H1 (cell line): ENCODE measurements at regions not wholly inside any gene's neighbourhood (a gene's known extent, or its start where the extent isn't known, plus 50 kb on each side); places are given as distances from the start of the nearest gene placed in this dataset.

Source experiments
- CTCF ChIA-PET: fragments of 300-600 bp; sonication (Branson Sonifier 250); formaldehyde crosslinking; loops from one replicate; lab custom pipeline; 2021; ENCODE audit not compliant: partially characterized antibody; lab: Charles Lee
- POLR2A ChIA-PET: fragments of 300-600 bp; sonication (Branson Sonifier 250); formaldehyde crosslinking; loops from one replicate; lab custom pipeline; 2021; ENCODE audit warnings: inconsistent platforms; ENCODE audit not compliant: partially characterized antibody; lab: Charles Lee
- DNase-seq, 2 experiments: peaks; one replicate each; pipeline versions ENCODE4 v3.0.0 to v3.0.0-alpha.2; 2010 to 2022; ENCODE audit warnings: low spot score in 2 of 2, low read depth in 1 of 2, mixed read lengths in 1 of 2
- FAIRE-seq: peaks from 2 replicates; lab custom pipeline; 2011; peaks lifted over from hg19 to GRCh38; lab: Jason Lieb, UNC
- H2AFZ ChIP-seq: 2 replicates; pipeline ENCODE4 v1.8.1; 2012; ENCODE audit warnings: low read length, inconsistent platforms
- H2AK5ac ChIP-seq: 2 replicates; pipeline ENCODE4 v1.6.1; 2013; ENCODE audit warnings: low read depth, low read length
- H2BK120ac ChIP-seq: replicated peaks from 2 replicates; pipeline ENCODE3; 2013; ENCODE audit warnings: low read depth, low read length, inconsistent platforms
- H2BK12ac ChIP-seq: 2 replicates; pipeline ENCODE4 v1.6.1; 2013; ENCODE audit warnings: low read depth, low read length
- H2BK15ac ChIP-seq: 2 replicates; pipeline ENCODE4 v1.6.1; 2013; ENCODE audit warnings: low read length
- H2BK20ac ChIP-seq: 2 replicates; pipeline ENCODE4 v1.6.1; 2013; ENCODE audit warnings: low read length
- H2BK5ac ChIP-seq: 2 replicates; pipeline ENCODE4 v1.6.1; 2013; ENCODE audit warnings: low read depth, low read length
- H3K14ac ChIP-seq: 2 replicates; pipeline ENCODE4 v1.6.1; 2013; ENCODE audit warnings: inconsistent platforms; ENCODE audit not compliant: insufficient read length
- H3K18ac ChIP-seq: 2 replicates; pipeline ENCODE4 v1.6.1; 2013; ENCODE audit warnings: low read length; ENCODE audit errors: extremely low read depth
- H3K23ac ChIP-seq: 2 replicates; pipeline ENCODE4 v1.6.1; 2013; ENCODE audit warnings: inconsistent platforms; ENCODE audit not compliant: insufficient read length
- H3K23me2 ChIP-seq: 2 replicates; pipeline ENCODE4 v1.6.1; 2013; ENCODE audit warnings: low read depth, low read length
- H3K27ac ChIP-seq: 2 replicates; pipeline ENCODE4 v1.6.1; 2011; ENCODE audit warnings: low read depth, low read length, inconsistent platforms
- H3K27me3 ChIP-seq, 4 experiments: replicated peaks in 1 of 4; 1 replicate in 1 of 4; 2 replicates in 3 of 4; pipeline versions ENCODE4 v1.6.1 to v1.8.1; 2011 to 2013; ENCODE audit warnings: low read length in 3 of 4, mild to moderate bottlenecking in 3 of 4, inconsistent platforms in 2 of 4, mixed read lengths in 2 of 4, moderate library complexity in 1 of 4; ENCODE audit not compliant: control insufficient read depth in 3 of 4, insufficient read depth in 3 of 4; ENCODE audit errors: extremely low read depth in 1 of 4
- H3K36me3 ChIP-seq, 4 experiments: 2 replicates each; pipeline versions ENCODE4 v1.6.1 to v1.8.1; 2011 to 2013; ENCODE audit warnings: mild to moderate bottlenecking in 4 of 4, low read length in 3 of 4, moderate library complexity in 2 of 4, control low read depth in 1 of 4, inconsistent platforms in 1 of 4; ENCODE audit not compliant: insufficient read depth in 4 of 4, control insufficient read depth in 2 of 4
- H3K4ac ChIP-seq: replicated peaks from 2 replicates; pipeline ENCODE3; 2013; ENCODE audit warnings: low read length, low read depth, mixed read lengths, inconsistent platforms; ENCODE audit not compliant: insufficient read length
- H3K4me1 ChIP-seq, 4 experiments: replicated peaks in 1 of 4; 1 replicate in 1 of 4; 2 replicates in 3 of 4; pipeline versions ENCODE4 v1.6.1 to v1.8.1; 2011 to 2013; ENCODE audit warnings: low read length in 3 of 4, inconsistent platforms in 2 of 4, mixed read lengths in 1 of 4; ENCODE audit not compliant: insufficient read depth in 4 of 4, control insufficient read depth in 3 of 4
- H3K4me2 ChIP-seq, 2 experiments: 2 replicates each; pipeline versions ENCODE4 v1.6.1 to v1.8.1; 2011 to 2013; ENCODE audit warnings: low read depth in 2 of 2, low read length in 2 of 2, control low read depth in 1 of 2, inconsistent platforms in 1 of 2, mild to moderate bottlenecking in 1 of 2; ENCODE audit not compliant: insufficient read depth in 1 of 2
- H3K4me3 ChIP-seq, 4 experiments: fragments of 200-600, 300-600 bp in 1 of 4; sonication (generic), shearing (Covaris generic), sonication (Bioruptor Twin) in 1 of 4; 2 replicates each; pipeline versions ENCODE4 v1.5.1 to v1.8.1; 2011 to 2016; ENCODE audit warnings: low read length in 4 of 4, low read depth in 3 of 4, control low read depth in 2 of 4, inconsistent platforms in 2 of 4, mild to moderate bottlenecking in 2 of 4, mixed read lengths in 1 of 4, moderate library complexity in 1 of 4; ENCODE audit not compliant: insufficient read depth in 2 of 4; ENCODE audit errors: extremely low read depth in 1 of 4
- H3K56ac ChIP-seq: replicated peaks from 2 replicates; pipeline ENCODE3; 2013; ENCODE audit warnings: low read depth, mild to moderate bottlenecking, mixed read lengths, low read length, inconsistent platforms; ENCODE audit not compliant: insufficient read length
- H3K79me1 ChIP-seq: 2 replicates; pipeline ENCODE4 v1.6.1; 2013; ENCODE audit warnings: low read depth, low read length, control low read depth
- H3K79me2 ChIP-seq, 2 experiments: 2 replicates each; pipeline versions ENCODE4 v1.6.1 to v1.8.1; 2012 to 2013; ENCODE audit warnings: low read length in 2 of 2, mild to moderate bottlenecking in 2 of 2, inconsistent platforms in 1 of 2; ENCODE audit not compliant: insufficient read depth in 2 of 2, control insufficient read depth in 1 of 2
- H3K9ac ChIP-seq, 4 experiments: replicated peaks in 1 of 4; 1 replicate in 1 of 4; 2 replicates in 3 of 4; pipeline versions ENCODE4 v1.6.1 to v1.8.1; 2011 to 2013; ENCODE audit warnings: low read depth in 3 of 4, low read length in 3 of 4, control low read depth in 2 of 4, mild to moderate bottlenecking in 2 of 4, moderate library complexity in 2 of 4, inconsistent platforms in 1 of 4; ENCODE audit errors: extremely low read depth in 1 of 4
- H3K9me3 ChIP-seq, 2 experiments: 2 replicates each; pipeline versions ENCODE4 v1.6.1 to v1.8.1; 2012 to 2013; ENCODE audit warnings: mild to moderate bottlenecking in 2 of 2, moderate library complexity in 2 of 2, control low read depth in 1 of 2, inconsistent platforms in 1 of 2, low read depth in 1 of 2, low read length in 1 of 2, mixed read lengths in 1 of 2; ENCODE audit not compliant: insufficient read depth in 2 of 2
- H4K20me1 ChIP-seq, 2 experiments: replicated peaks in 1 of 2; 2 replicates each; pipeline versions ENCODE3 to v1.8.1; 2011 to 2013; ENCODE audit warnings: inconsistent platforms in 2 of 2, low read length in 2 of 2, mild to moderate bottlenecking in 1 of 2; ENCODE audit not compliant: insufficient read depth in 2 of 2, control insufficient read depth in 1 of 2
- H4K5ac ChIP-seq: 2 replicates; pipeline ENCODE4 v1.6.1; 2013; ENCODE audit warnings: low read length, low read depth, mixed read lengths, inconsistent platforms; ENCODE audit not compliant: insufficient read length
- H4K8ac ChIP-seq: 2 replicates; pipeline ENCODE4 v1.8.0; 2013; ENCODE audit warnings: mild to moderate bottlenecking, moderate library complexity, low read length, inconsistent platforms; ENCODE audit not compliant: insufficient read depth; ENCODE audit errors: extremely low read depth
- H4K91ac ChIP-seq: replicated peaks from 2 replicates; pipeline ENCODE3; 2013; ENCODE audit warnings: low read length, mixed read lengths, inconsistent platforms; ENCODE audit not compliant: insufficient read length
- ATF3 ChIP-seq: IDR thresholded peaks from 2 replicates; pipeline ENCODE4 v1.6.1; 2011; ENCODE audit warnings: low read depth, mild to moderate bottlenecking, low read length; ENCODE audit not compliant: insufficient read depth
- CBX5 ChIP-seq: fragments of 300-800, 300-1000 bp; sonication (generic); IDR thresholded peaks from 2 replicates; pipeline ENCODE4 v1.7.1; 2016; ENCODE audit warnings: antibody characterized with exemption, low read length, low read depth
- CHD1 ChIP-seq: IDR thresholded peaks from 2 replicates; pipeline ENCODE4 v1.6.1; 2012; ENCODE audit warnings: low read depth, low read length, improper control_type of control experiment
- CHD2 ChIP-seq: IDR thresholded peaks from 2 replicates; pipeline ENCODE4 v1.6.1; 2012; ENCODE audit warnings: low read length, improper control_type of control experiment
- HDAC2 ChIP-seq, 2 experiments: fragments of 300-600 bp in 1 of 2; sonication (generic) in 1 of 2; IDR thresholded peaks; 2 replicates each; pipeline ENCODE4 v1.6.1; 2011 to 2012; ENCODE audit warnings: low read depth in 2 of 2, low read length in 2 of 2, mild to moderate bottlenecking in 2 of 2, moderate library complexity in 2 of 2, borderline replicate concordance in 1 of 2, inconsistent platforms in 1 of 2
- HDAC6 ChIP-seq: IDR thresholded peaks from one replicate; pipeline ENCODE4 v1.7.1; 2012; ENCODE audit warnings: low read depth, mild to moderate bottlenecking, inconsistent platforms, low read length, moderate library complexity
- RFX5 ChIP-seq: IDR thresholded peaks from 2 replicates; pipeline ENCODE4 v1.6.1; 2011; ENCODE audit warnings: low read depth, low read length, improper control_type of control experiment, borderline replicate concordance
- TAF1 ChIP-seq: IDR thresholded peaks from 2 replicates; pipeline ENCODE4 v1.6.1; 2011; ENCODE audit warnings: mild to moderate bottlenecking, low read depth, low read length
- TAF7 ChIP-seq: optimal IDR thresholded peaks from 2 replicates; pipeline ENCODE3; 2011; ENCODE audit warnings: low read depth, mild to moderate bottlenecking, inconsistent platforms, low read length, moderate library complexity, borderline replicate concordance
- ZNF274 ChIP-seq: IDR thresholded peaks from 2 replicates; pipeline ENCODE4 v1.7.0; 2012; ENCODE audit warnings: low read length, borderline replicate concordance; ENCODE audit errors: extremely low read depth
- WGBS, 2 experiments: shearing (Covaris generic) in 1 of 2; methylation state at CpG; one replicate each; pipeline versions ENCODE4 v1.1.6 to v1.1.7; 2013 to 2015; ENCODE audit warnings: low lambda C conversion rate in 2 of 2, mixed read lengths in 2 of 2, inconsistent platforms in 1 of 2, low coverage in 1 of 2, missing lambda C conversion rate in 1 of 2; ENCODE audit not compliant: insufficient replicate concordance in 2 of 2, insufficient coverage in 1 of 2, insufficient read length in 1 of 2; ENCODE audit errors: extremely low coverage in 1 of 2, missing lambda C conversion rate in 1 of 2; 5-methylcytosine and 5-hydroxymethylcytosine counted together

DNA sequence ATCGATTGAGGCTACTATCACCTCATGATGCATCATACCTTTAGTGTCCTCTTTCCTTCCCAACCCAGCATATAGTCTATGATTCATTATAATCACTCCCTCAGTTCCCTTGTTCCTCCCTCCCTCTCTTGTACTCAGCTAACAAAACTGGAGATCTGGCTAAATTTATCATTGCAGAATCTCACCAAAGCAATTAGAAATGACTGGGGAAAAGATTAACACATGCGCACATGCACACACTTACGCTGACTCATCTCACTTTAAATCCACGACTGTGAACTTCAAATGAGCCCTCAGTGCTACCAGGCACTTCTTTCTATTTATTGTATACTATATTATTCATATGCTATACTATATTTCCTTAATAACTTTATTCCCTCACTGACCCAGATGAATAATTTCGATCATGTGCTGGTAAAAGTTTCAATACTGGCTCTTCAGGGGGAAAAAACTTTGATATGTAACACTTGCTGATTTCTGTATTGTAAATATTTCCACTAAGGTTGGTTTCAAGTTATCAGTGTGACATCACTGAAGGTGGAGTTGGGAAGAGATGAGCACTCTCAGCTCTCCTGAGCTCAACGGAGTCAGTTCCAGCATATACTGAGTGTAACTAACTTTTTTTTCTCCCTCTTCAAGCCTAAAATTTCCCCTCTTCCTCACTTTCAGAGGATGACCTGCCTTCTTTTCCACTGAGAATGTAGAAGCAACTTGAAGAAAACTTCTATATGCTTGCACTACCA is 613.7 kb upstream of the B3GALT2 start:
- CTCF ChIA-PET = interaction anchor here (0.6 to 1.2 kb wide), 2 partner anchors 17 to 46 kb away, joined by 3 read pairs; no protein-coding TSS in a partner anchor
- no peak overlapping the region for H2BK15ac ChIP-seq
- no peak overlapping the region for H4K91ac ChIP-seq
- no peak overlapping the region for H2AFZ ChIP-seq
- H3K27me3 ChIP-seq = no peaks in the 10 kb centered on the region
- no peak overlapping the region for H3K4me2 ChIP-seq
- H3K79me1 ChIP-seq = no peaks in the 10 kb centered on the region
- H3K14ac ChIP-seq = no peak overlapping the region
- no peak overlapping the region for H2AK5ac ChIP-seq
- no peak for TF ChIP-seq RFX5
- no peak for TF ChIP-seq CBX5
- TF ChIP-seq TAF1 = no peak
- no peak for TF ChIP-seq TAF7
- no peak for TF ChIP-seq CHD1
- TF ChIP-seq ZNF274 = no peak
- no peak for TF ChIP-seq HDAC6
- TF ChIP-seq CHD2 = no peak
- TF ChIP-seq ATF3 = no peak
- no peak for TF ChIP-seq HDAC2 (IDR thresholded peaks at IDR 0.05; ENCODE audit: borderline replicate concordance in 1 of 2, low read depth in 2 of 2, low read length in 2 of 2)
- no peak overlapping the region for H3K23ac ChIP-seq
- no peak overlapping the region for H2BK5ac ChIP-seq
- H3K9me3 ChIP-seq = no peaks in the 10 kb centered on the region
- DNase-seq = no peak
- H3K4me1 ChIP-seq = no peaks in the 10 kb centered on the region
- POLR2A ChIA-PET = no interaction called here
- H3K23me2 ChIP-seq = no peaks in the 10 kb centered on the region
- no peak overlapping the region for H4K5ac ChIP-seq
- H3K4me3 ChIP-seq = no peak overlapping the region
- H2BK12ac ChIP-seq = no peak overlapping the region
- no peak overlapping the region for H3K27ac ChIP-seq
- H3K56ac ChIP-seq = no peak overlapping the region
- H3K79me2 ChIP-seq = no peaks in the 10 kb centered on the region
- H2BK120ac ChIP-seq = no peak overlapping the region
- no peak overlapping the region for H2BK20ac ChIP-seq
- no peak overlapping the region for H3K4ac ChIP-seq
- H3K36me3 ChIP-seq = no peaks in the 10 kb centered on the region
- no peak overlapping the region for H3K9ac ChIP-seq
- 91% methylated on average over 6 of the region's 6 CpGs; no CpG with 5 or more reads in 1 of the 2 experiments for WGBS, 2 experiments
- H4K8ac ChIP-seq = no peak overlapping the region
- no peaks in the 10 kb centered on the region for H4K20me1 ChIP-seq
- no peak overlapping the region for H3K18ac ChIP-seq
- no peak for FAIRE-seq
